GM18507 (cell line): ENCODE measurements at regions not wholly inside any gene's neighbourhood (a gene's known extent, or its start where the extent isn't known, plus 50 kb on each side); places are given as distances from the start of the nearest gene placed in this dataset.

Source experiments
- DNase-seq: peaks from one replicate; pipeline ENCODE4 v3.0.0; 2011; ENCODE audit warnings: low read depth; ENCODE audit not compliant: insufficient read length; ENCODE audit errors: extremely low spot score
- FAIRE-seq: peaks from 2 replicates; lab custom pipeline; 2011; peaks lifted over from hg19 to GRCh38; lab: Jason Lieb, UNC

GRCh38 chr2:217186152-217186551 is 326.3 kb upstream of the TNP1 start:
- no peak for FAIRE-seq
- DNase-seq: no peak

DNA sequence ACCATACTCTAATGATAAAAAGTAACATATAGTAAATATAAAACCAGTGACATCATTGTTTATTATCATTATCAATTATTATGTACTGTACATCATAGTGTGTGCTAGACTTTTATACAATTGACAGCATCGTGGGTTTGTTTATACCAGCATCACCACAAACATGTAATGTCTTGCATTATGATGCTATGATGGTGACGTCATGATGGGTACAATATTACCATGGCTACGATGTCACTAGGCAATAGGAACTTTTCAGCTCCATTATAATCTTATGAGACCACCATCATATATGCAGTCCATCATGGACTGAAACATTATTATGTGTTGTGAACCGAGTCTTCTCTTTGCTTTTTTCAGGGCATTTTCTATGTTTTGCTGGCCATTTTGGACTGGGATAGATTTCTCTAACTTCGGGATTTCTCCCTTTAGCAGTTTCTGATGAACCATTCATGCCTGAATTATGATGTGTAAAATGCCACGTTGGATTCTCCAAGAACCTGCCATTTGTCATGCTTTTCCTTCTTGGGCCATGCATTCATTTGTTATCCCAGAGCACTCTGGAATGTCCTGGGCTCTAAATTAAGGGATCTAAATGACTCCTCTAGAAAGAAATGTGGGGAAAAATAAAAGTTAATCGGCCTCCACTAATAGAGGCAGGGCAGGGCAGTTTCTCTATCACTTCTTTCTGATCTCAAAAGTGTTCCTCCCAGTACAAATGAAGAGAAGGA is 325.6 kb upstream of the TNP1 start:
- no peak for DNase-seq
- no peak for FAIRE-seq

DNA sequence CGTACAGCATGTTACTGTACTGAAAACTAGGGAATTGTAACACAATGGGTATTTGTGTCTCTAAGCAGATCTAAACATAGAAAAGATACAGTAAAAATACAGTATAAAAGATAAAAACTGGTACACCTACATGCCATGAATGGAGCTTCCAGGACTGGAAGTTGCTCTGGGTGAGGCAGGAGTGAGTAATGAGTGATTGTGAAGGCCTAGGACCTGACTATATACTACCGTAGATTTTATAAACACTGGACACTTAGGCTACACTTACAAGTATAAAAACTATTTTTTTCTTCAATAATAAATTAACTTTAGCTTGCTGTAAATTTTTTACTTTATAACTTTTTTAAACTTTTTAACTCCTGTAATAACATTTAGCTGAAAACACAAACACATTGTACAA is 324.4 kb upstream of the TNP1 start:
- FAIRE-seq (no peak), DNase-seq (no peak)

- no peak for FAIRE-seq
- DNase-seq: no peak
Observed at GRCh38 chr2:217183471-217183870, 323.6 kb upstream of the TNP1 start.

DNA sequence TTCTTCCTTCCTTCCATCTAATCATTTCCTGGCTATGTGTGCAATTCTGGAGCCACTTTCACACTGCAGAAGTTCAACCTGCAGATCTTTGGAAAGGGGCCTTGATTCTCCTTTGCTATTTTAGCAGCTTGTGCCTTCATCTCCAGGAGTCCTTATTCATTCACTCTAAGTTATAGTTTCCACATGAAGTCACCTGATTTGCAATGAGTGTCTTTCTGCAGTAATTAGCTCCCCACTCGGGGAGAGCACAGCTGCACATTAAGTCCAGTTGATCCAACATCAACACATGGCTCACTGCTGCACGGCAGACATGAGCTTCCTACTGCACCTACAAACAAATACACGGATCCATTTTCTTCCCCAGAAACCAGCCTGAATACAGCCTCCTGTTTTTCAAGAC is 323.1 kb upstream of the TNP1 start:
- DNase-seq (no peak), FAIRE-seq (no peak)

- no peak for FAIRE-seq
- DNase-seq: no peak
Observed at GRCh38 chr2:217181512-217181911, 321.6 kb upstream of the TNP1 start.

DNA sequence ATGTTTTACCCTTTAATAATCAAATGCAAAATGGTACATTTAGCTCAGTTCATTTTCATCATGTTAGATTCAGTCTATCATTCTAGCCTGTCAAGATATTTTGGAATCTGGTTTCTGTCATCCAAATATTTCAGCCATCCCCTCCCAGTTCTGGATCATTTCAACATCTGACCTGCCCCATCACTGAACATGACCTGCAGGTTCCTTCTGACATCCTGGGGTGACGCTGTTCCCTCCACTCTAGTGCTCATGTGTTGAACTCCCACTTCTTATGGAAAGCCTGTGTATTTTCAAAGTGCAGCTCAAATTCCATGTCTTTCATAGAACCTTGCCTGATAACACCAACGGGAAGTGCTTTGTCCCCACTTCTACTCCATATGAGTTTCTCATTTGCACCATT is 320.0 kb upstream of the TNP1 start:
- no peak for FAIRE-seq
- DNase-seq: no peak

GRCh38 chr2:217178341-217178740 is 318.5 kb upstream of the TNP1 start:
- FAIRE-seq (no peak), DNase-seq (no peak)

- DNase-seq (no peak), FAIRE-seq (no peak)
Observed at GRCh38 chr2:217177720-217178119, 317.9 kb upstream of the TNP1 start.

DNA sequence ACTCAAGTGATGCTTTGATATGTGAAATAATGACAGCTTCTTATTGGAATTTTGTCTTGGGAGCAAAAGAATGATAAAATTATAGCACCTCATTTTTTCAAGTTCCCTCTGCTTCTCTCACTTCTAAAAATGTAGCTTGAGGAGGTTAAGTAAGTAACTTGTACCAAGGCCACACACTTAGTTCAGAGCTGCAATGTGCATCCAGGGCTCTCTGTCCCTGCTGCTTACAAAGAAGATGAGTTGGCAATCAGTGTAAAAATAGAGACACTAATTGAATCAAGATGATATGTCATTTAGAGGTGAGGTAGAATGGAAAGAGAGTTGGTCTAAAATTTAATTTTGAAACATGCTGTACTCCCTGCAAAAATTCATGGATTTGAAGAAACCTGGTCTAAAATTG is 312.0 kb upstream of the TNP1 start:
- DNase-seq (no peak), FAIRE-seq (no peak)

DNA sequence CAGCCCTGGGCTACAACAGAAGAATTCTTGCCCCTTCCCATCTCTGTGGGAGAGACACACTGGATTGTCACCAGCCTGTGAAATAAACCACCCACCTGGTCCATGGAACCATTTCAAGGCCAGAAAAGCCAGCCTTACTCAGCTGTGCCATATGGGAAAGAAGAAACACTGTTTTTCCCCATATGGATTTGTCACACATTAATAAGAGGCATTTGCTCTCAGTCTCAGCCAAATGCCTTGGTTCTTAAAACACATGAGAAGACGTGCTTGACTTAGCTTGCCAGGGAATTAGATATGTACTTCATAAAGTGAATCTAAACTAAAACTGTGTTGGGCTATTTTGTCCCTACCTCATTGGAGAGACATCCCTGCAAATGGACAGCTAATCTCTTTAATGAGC is 308.6 kb upstream of the TNP1 start:
- FAIRE-seq (no peak), DNase-seq (no peak)

DNA sequence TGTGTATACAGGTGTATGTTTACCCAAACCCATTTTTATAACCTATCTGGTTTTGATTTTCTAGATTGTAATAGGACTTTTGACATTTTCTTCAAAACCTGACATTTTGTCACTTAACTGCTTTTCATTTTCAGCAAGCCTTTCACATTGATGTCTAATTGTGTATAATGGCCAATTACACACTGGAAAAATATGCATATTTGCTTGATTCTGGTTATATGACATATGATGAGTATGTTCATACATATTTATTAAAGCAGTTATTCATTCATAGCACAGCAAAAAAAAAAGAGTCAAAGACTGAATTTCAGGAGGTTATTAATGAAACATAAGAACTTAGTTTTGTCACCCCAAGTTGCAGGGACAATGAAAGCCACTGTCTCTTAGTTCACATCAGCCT is 307.7 kb upstream of the TNP1 start:
- FAIRE-seq (no peak), DNase-seq (no peak)

- FAIRE-seq (peak; percentile 36), DNase-seq (no peak)
Observed at GRCh38 chr2:217166241-217166850, 306.5 kb upstream of the TNP1 start.

DNA sequence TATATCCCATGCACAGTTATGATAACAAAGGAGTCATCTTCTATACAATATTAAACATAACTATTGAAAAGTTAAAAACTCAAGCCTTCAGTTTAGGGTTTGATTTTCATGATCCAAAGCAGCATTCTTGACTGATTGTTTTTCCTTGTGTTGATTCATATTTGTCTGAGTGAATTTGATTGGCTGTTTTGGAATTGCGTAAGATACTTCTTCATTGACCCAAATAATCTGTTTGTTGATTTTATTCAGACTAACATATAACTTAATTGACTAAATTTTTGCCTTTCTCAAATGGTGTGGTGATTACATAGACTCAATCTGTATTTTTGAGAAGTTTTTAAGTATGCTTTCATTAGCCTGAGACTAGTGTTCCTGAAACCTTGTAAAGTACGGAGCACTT is 305.7 kb upstream of the TNP1 start:
- FAIRE-seq (no peak), DNase-seq (no peak)

DNA sequence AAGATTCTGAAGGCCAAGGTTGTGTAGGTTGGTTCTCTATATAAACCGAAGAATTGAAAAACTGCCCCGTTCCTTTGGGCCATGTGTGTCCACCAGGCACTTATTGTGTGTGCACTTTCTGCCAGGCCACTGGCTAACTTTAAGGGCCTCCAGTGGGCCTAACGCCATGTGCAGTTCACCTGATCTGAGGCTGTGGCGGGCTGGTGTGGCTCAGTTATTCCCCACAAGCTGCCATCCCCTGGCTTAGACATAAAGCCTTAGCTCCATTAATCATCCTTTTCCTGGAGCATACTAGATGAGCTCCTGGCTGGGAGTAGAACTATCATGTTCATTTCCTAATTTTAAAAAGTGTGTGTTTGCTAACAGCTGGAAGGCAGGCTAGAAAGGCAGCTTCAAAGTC is 304.1 kb upstream of the TNP1 start:
- FAIRE-seq: no peak

DNA sequence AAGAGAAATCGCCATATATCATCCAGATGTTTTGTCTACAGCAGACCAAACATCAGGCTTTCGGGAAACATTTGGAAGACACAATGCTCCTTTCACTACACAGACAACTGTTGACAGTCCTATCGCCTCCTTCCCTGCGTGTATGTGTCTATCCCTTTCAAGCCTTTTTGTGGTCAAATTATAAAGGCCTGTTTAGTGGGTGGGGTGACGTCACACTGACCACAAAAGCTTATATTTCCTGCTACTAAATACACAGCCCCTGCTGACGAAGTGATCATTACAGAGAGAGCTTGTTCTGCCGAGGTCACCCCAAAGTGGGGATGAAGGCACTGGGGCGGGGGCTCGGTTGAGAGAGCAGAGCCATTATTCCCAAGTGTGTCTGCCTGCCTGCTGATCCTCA is 302.7 kb upstream of the TNP1 start:
- FAIRE-seq: no peak
- no peak for DNase-seq

More for the DNA sequence above, 304.1 kb upstream of the TNP1 start:
- DNase-seq: no peak

DNA sequence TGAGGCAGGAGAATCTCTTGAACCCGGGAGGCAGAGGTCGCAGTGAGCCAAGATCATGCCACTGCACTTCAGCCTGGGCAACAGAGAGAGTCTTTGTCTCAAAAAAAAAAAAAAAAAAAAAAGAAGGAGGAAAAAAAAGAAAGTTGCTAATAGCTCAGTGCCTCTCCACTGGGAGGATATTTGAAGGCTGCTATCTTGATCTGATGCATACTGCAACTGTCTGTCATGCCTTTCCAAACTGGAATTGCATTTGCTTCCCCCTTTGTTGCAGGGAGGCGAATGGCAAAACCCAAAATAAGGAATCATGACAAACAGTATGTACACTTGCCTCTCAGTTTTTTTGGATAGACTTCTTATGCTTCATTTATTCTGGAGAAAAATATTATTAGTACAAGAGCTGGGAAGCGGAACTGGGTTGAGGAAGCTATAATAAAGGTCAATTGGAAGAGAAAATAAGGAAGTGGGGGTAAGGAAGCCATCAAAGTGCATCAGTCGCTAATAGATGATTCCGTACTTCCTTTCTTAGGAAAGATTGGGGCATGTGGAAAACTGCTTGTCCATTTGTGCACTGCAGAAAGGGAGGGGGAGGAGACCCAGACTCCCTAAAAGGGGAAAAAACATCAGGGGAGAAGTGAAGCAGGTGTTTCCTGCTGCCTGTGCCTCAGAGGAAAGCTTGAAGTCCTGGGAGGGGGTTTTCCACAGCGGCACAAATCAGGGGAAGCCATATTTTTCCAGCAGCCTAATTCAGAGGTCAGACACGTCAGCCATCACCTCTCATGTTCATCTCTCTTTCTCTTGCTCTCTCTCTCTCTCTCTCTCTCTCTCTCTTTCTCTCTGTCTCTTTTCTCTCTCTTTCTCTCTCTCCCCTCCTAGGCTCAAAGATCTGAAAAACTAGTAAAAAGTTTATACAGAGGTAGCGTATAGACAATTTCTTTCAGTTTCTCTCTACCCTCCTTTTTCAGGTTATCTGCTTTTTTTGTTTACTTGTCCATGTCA is 301.4 kb upstream of the TNP1 start:
- DNase-seq: no peak
- peak; percentile 46 for FAIRE-seq

GRCh38 chr2:217160103-217160743 is 300.4 kb upstream of the TNP1 start:
- no peak for FAIRE-seq
- no peak for DNase-seq

GRCh38 chr2:217158928-217159327 is 299.1 kb upstream of the TNP1 start:
- no peak for DNase-seq
- FAIRE-seq: no peak

DNA sequence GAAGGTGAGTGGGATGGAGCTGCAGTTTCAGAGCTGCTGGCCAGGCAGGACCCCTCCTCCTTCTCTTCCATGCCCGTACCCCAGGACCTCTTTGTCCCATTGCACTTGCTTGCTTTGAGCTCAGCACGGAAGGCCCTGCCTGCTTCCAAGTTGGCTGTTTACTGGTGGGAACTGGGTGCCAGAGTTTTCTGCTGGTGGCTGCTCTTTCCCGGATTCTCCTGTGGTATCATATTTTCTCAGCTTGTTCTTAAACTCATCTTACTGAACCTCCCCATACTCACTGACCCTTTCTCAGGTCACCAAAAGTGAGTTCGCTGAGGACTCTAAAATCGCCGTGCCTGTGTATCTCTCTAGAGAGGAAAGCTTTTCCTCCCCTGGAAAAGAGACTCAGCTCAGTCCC is 297.7 kb upstream of the TNP1 start:
- FAIRE-seq: no peak
- no peak for DNase-seq
